ENCODE measurements at regions not wholly inside any gene's neighbourhood (a gene's known extent, or its start where the extent isn't known, plus 50 kb on each side); places are given as distances from the start of the nearest gene placed in this dataset.

DNA sequence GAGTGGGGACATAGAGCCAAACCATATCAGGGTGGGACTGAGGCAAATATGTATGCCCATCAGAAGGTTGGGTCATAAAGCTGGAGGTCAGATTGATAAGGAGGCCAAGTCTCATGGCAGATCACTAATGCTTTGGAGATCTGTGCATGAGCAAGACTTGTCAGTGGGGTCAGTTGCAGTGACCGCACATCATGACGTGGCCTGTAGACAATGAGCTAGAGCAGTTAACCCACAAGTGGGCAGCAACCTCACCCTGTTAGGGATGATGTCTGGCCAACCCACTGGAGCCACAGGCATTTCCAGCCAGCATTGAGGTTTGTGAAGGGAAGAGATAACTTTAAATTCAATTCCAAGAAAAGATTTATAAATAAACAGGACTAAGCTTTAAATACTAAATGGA, 66.7 kb downstream of the XCL1 start:
- ATAC-seq (ENCODE audit: low read depth) (no peak), DNase-seq (no peak)
- no peak overlapping the region for H3K27ac Mint-ChIP-seq
- peaks cover 0 to 4% (median 0%) of the 10 kb centered on the region in 4 experiments for H3K27me3 ChIP-seq (replicated peaks in 1 of 4; ENCODE audit: control extremely low read depth in 1 of 4, control insufficient read depth in 3 of 4, insufficient read depth in 4 of 4, low read length in 3 of 4)
- no peak overlapping the region for H2AFZ ChIP-seq (ENCODE audit: insufficient read depth, low read depth, low read length, poor library complexity, severe bottlenecking)
- no peaks in the 10 kb centered on the region for H3K9me3 Mint-ChIP-seq (ENCODE audit: insufficient read depth)
- no peaks in the 10 kb centered on the region for H4K20me1 ChIP-seq (ENCODE audit: control insufficient read depth, insufficient read depth, low read length, poor library complexity, severe bottlenecking)
- no peak overlapping the region for H3K9ac ChIP-seq (ENCODE audit: low read length)
- H3K27me3 Mint-ChIP-seq = peaks cover 5% of the 10 kb centered on the region
- CTCF ChIA-PET = no interaction called here
- H3K4me2 ChIP-seq (replicated peaks; ENCODE audit: low read depth, low read length, poor library complexity, severe bottlenecking) = no peak overlapping the region
- H3K4me1 ChIP-seq (ENCODE audit: control insufficient read depth in 2 of 2, insufficient read depth in 2 of 2, low read length in 2 of 2) = no peaks in the 10 kb centered on the region
- 100% methylated on average over 2 of the region's 2 CpGs for WGBS (ENCODE audit: insufficient coverage)
- H3K4me3 ChIP-seq (ENCODE audit: control extremely low read depth in 1 of 5, extremely low read depth in 1 of 5, insufficient read depth in 1 of 5, low read depth in 2 of 5, low read length in 4 of 5) = no peak overlapping the region
- TF ChIP-seq, protein P1, sequence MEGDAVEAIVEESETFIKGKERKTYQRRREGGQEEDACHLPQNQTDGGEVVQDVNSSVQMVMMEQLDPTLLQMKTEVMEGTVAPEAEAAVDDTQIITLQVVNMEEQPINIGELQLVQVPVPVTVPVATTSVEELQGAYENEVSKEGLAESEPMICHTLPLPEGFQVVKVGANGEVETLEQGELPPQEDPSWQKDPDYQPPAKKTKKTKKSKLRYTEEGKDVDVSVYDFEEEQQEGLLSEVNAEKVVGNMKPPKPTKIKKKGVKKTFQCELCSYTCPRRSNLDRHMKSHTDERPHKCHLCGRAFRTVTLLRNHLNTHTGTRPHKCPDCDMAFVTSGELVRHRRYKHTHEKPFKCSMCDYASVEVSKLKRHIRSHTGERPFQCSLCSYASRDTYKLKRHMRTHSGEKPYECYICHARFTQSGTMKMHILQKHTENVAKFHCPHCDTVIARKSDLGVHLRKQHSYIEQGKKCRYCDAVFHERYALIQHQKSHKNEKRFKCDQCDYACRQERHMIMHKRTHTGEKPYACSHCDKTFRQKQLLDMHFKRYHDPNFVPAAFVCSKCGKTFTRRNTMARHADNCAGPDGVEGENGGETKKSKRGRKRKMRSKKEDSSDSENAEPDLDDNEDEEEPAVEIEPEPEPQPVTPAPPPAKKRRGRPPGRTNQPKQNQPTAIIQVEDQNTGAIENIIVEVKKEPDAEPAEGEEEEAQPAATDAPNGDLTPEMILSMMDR (IDR thresholded peaks at IDR 0.05) = no peak
- TF ChIP-seq EZH2 (IDR thresholded peaks at IDR 0.05; ENCODE audit: borderline replicate concordance, insufficient read depth, low read depth, low read length, poor library complexity, severe bottlenecking) = no peak
- intact Hi-C loops (cut with micrococcal nuclease) = no loop called here
- POLR2A ChIA-PET = no interaction called here
- no peak overlapping the region for H3K27ac ChIP-seq (ENCODE audit: low read length in 2 of 2)
- H3K4me1 Mint-ChIP-seq = no peaks in the 10 kb centered on the region
- no peaks in the 10 kb centered on the region for H3K36me3 ChIP-seq (replicated peaks in 1 of 2; ENCODE audit: control extremely low read depth in 1 of 2, control insufficient read depth in 1 of 2, extremely low read depth in 1 of 2, insufficient read depth in 2 of 2, low read length in 1 of 2)
- H3K9me3 ChIP-seq (ENCODE audit: control extremely low read depth in 1 of 3, control insufficient read depth in 2 of 3, insufficient read depth in 1 of 3, low read length in 2 of 3) = no peaks in the 10 kb centered on the region
- H3K4me3 Mint-ChIP-seq = no peak overlapping the region
- H3K79me2 ChIP-seq (ENCODE audit: control insufficient read depth, insufficient read depth, low read length) = no peaks in the 10 kb centered on the region
